Lung (tissue), 11 donors: ENCODE measurements at regions not wholly inside any gene's neighbourhood (a gene's known extent, or its start where the extent isn't known, plus 50 kb on each side); places are given as distances from the start of the nearest gene placed in this dataset.

ENCODE experiments used
- ATAC-seq: fragments of 200-7000 bp; cut with Tn5 transposase; one replicate; pipeline ENCODE4 v1.9.1; 2020; ENCODE audit warnings: moderate number of reproducible peaks; ENCODE audit not compliant: insufficient read depth, low FRiP score
- DNase-seq, 3 donors: peaks; one replicate each; pipeline ENCODE4 v3.0.0-alpha.2; 2013 to 2017
- H3K27ac ChIP-seq, 2 donors: one replicate each; pipeline ENCODE4 v1.5.1; 2013; ENCODE audit warnings: mild to moderate bottlenecking in 2 of 2, moderate library complexity in 2 of 2, control low read depth in 1 of 2, inconsistent platforms in 1 of 2, low read depth in 1 of 2, low read length in 1 of 2
- H3K27me3 ChIP-seq, 3 donors: one replicate each; pipeline ENCODE4 v1.5.1; 2013; ENCODE audit warnings: low read length in 2 of 3; ENCODE audit not compliant: control insufficient read depth in 3 of 3, insufficient read depth in 3 of 3
- H3K36me3 ChIP-seq, 4 donors: one replicate each; pipeline ENCODE4 v1.5.1; 2013; ENCODE audit warnings: low read length in 4 of 4, mild to moderate bottlenecking in 1 of 4, moderate library complexity in 1 of 4; ENCODE audit not compliant: control insufficient read depth in 4 of 4, insufficient read depth in 4 of 4
- H3K4me1 ChIP-seq, 5 donors: one replicate each; pipeline ENCODE4 v1.5.1; 2013; ENCODE audit warnings: low read length in 5 of 5, mild to moderate bottlenecking in 2 of 5, moderate library complexity in 1 of 5; ENCODE audit not compliant: control insufficient read depth in 5 of 5, insufficient read depth in 5 of 5
- H3K4me3 ChIP-seq: one replicate; pipeline ENCODE4 v1.5.1; 2013; ENCODE audit warnings: mild to moderate bottlenecking, control low read depth, moderate library complexity
- H3K9ac ChIP-seq, 2 donors: one replicate each; pipeline ENCODE4 v1.5.1; 2013; ENCODE audit warnings: low read length in 2 of 2, control low read depth in 1 of 2; ENCODE audit not compliant: insufficient read depth in 1 of 2
- H3K9me3 ChIP-seq, 4 donors: one replicate each; pipeline ENCODE4 v1.5.1; 2013; ENCODE audit warnings: low read length in 3 of 4, mild to moderate bottlenecking in 1 of 4, moderate library complexity in 1 of 4; ENCODE audit not compliant: control insufficient read depth in 4 of 4, insufficient read depth in 3 of 4
- CTCF ChIP-seq: IDR thresholded peaks from 2 replicates; pipeline ENCODE4 v1.5.1; 2012; ENCODE audit warnings: mild to moderate bottlenecking; ENCODE audit errors: control extremely low read depth, extremely low read depth
- whole genome bisulfite sequencing, 2 donors: extraction: QIAGEN DNeasy Blood & Tissue Kit; methylation state at CpG; one replicate each; pipeline ENCODE4 v1.1.7; 2013; 5-methylcytosine and 5-hydroxymethylcytosine counted together
- donor health status: control.
- donor health status: control.
- donor health status: Bipolar disorder and iron deficiency.
- donor health status: healthy.
- donor health status: DM: yes; HTN: yes; CAD: no.

- no peak overlapping the region for H3K9ac ChIP-seq
- no peaks in the 10 kb centered on the region for H3K27me3 ChIP-seq
- ATAC-seq: no peak
- no peaks in the 10 kb centered on the region for H3K9me3 ChIP-seq
- H3K36me3 ChIP-seq: no peaks in the 10 kb centered on the region
- no peak overlapping the region for H3K4me3 ChIP-seq
- no peak for TF ChIP-seq CTCF
- no peak for DNase-seq
- 20 to 28% methylated on average over 6 of the region's 6 CpGs for WGBS, 2 donors
- no peaks in the 10 kb centered on the region for H3K4me1 ChIP-seq
- no peak overlapping the region for H3K27ac ChIP-seq
Measured at GRCh38 chr5:164346785-164347630, 841.6 kb downstream of the MAT2B start.

DNA sequence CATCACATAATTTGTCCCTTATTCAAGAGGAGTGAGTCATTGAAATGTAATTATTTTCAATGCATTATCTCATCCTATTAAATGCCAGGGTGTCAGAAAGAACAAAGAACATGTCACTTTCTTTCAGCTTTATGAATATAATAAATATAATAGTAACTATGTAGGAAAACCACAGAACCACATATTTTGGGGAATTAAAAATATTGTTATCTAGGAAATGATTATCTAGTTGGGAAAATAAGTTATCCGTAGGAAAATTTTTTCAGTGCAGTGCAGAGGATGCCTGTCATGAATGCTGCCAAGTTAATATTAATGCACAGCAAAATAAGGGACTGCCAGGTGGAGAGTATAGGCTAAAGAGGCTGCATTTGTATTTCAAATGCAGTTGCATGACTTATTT, 844.8 kb downstream of the MAT2B start:
- no peak for TF ChIP-seq CTCF
- H3K27me3 ChIP-seq: no peaks in the 10 kb centered on the region
- H3K36me3 ChIP-seq: no peaks in the 10 kb centered on the region
- no peak for DNase-seq
- no peaks in the 10 kb centered on the region for H3K9me3 ChIP-seq
- no peak overlapping the region for H3K9ac ChIP-seq
- H3K4me3 ChIP-seq: no peak overlapping the region
- WGBS, 2 donors: 82 to 87% methylated on average over 1 of the region's 1 CpG
- H3K27ac ChIP-seq: no peak overlapping the region
- ATAC-seq: no peak
- peaks cover 0 to 7% (median 0%) of the 10 kb centered on the region in 5 donors for H3K4me1 ChIP-seq

DNA sequence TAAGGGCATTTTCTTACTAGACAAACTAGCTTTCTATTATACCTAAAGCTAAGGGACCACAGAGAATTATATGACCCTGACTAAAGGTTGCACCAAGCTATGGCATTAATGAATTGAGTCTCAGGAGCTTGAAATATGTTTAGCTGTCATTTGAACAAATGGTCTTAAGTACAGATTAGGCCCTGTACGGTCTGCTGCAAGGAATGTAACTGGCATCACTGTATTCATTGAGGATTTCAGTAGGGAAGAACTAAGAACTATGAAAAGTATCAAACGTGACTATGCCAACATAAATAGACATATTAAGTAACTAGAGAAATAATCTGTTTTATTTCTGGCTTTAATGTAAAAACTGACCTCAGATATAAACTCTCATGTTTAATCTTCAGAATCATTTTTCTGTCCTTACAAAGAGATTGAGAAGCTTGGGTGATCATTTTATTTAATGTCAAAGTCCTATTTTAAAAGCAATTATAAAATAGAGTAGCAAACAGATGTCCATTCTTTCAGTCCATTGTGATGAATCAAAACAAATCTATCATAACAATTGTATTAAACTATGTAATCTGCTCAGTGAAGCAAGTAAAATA, 845.9 kb downstream of the MAT2B start:
- 69 to 79% methylated on average over 2 of the region's 2 CpGs for WGBS, 2 donors
- no peaks in the 10 kb centered on the region for H3K9me3 ChIP-seq
- DNase-seq (no peak), ATAC-seq (no peak)
- no peak overlapping the region for H3K27ac ChIP-seq
- TF ChIP-seq CTCF: no peak
- H3K4me3 ChIP-seq: no peak overlapping the region
- H3K4me1 ChIP-seq: peaks cover 0 to 7% (median 0%) of the 10 kb centered on the region in 5 donors
- no peak overlapping the region for H3K9ac ChIP-seq
- H3K27me3 ChIP-seq: no peaks in the 10 kb centered on the region
- no peaks in the 10 kb centered on the region for H3K36me3 ChIP-seq
